ENCODE measurements at regions not wholly inside any gene's neighbourhood (a gene's known extent, or its start where the extent isn't known, plus 50 kb on each side); places are given as distances from the start of the nearest gene placed in this dataset.

GRCh38 chr9:38255599-38255998 lies 136.9 kb upstream of the ALDH1B1 start:
- CTCF ChIA-PET = no interaction called here
- H3K36me3 Mint-ChIP-seq = no peaks in the 10 kb centered on the region
- Histone ChIP-seq H3K27ac (ENCODE audit: low read depth, low read length) (no peak overlapping the region), H3K27me3 (ENCODE audit: insufficient read depth, low read length, poor library complexity, severe bottlenecking) (no peaks in the 10 kb centered on the region), H3K4me3 (ENCODE audit: low read length) (no peak overlapping the region), H3K9me3 (ENCODE audit: low read length) (no peaks in the 10 kb centered on the region), H3K36me3 (ENCODE audit: insufficient read depth, low read length) (no peaks in the 10 kb centered on the region), H3K4me1 (ENCODE audit: insufficient read depth, low read length) (no peaks in the 10 kb centered on the region)
- no peak for DNase-seq
- peaks cover 0 to 3% (median 0%) of the 10 kb centered on the region in 5 donors for H3K9me3 Mint-ChIP-seq
- H3K27me3 Mint-ChIP-seq = peaks cover 8 to 11% of the 10 kb centered on the region in 2 donors
- H3K27ac Mint-ChIP-seq = no peak overlapping the region
- H3K4me3 Mint-ChIP-seq = no peak overlapping the region
- POLR2A ChIA-PET = no interaction called here
- H3K4me1 Mint-ChIP-seq = no peaks in the 10 kb centered on the region

- no peaks in the 10 kb centered on the region for H3K4me1 ChIP-seq (ENCODE audit: insufficient read depth, low read length)
- no peaks in the 10 kb centered on the region for H3K4me1 Mint-ChIP-seq
- H3K36me3 Mint-ChIP-seq = no peaks in the 10 kb centered on the region
- H3K27ac ChIP-seq (ENCODE audit: low read depth, low read length) = no peak overlapping the region
- ChIA-PET CTCF (no interaction called here), POLR2A (no interaction called here)
- no peak overlapping the region for H3K4me3 Mint-ChIP-seq
- H3K27ac Mint-ChIP-seq = no peak overlapping the region
- no peaks in the 10 kb centered on the region for H3K36me3 ChIP-seq (ENCODE audit: insufficient read depth, low read length)
- peaks cover 5 to 11% of the 10 kb centered on the region in 2 donors for H3K27me3 Mint-ChIP-seq
- no peaks in the 10 kb centered on the region for H3K9me3 Mint-ChIP-seq
- no peaks in the 10 kb centered on the region for H3K9me3 ChIP-seq (ENCODE audit: low read length)
- no peak overlapping the region for H3K4me3 ChIP-seq (ENCODE audit: low read length)
- no peak for DNase-seq
- H3K27me3 ChIP-seq (ENCODE audit: insufficient read depth, low read length, poor library complexity, severe bottlenecking) = no peaks in the 10 kb centered on the region
Observed at GRCh38 chr9:38254756-38255155, 137.7 kb upstream of the ALDH1B1 start.

- no peak overlapping the region for H3K27ac ChIP-seq (ENCODE audit: low read depth, low read length)
- no peaks in the 10 kb centered on the region for H3K4me1 Mint-ChIP-seq
Observed at GRCh38 chr9:38254151-38254550, 138.4 kb upstream of the ALDH1B1 start.

DNA sequence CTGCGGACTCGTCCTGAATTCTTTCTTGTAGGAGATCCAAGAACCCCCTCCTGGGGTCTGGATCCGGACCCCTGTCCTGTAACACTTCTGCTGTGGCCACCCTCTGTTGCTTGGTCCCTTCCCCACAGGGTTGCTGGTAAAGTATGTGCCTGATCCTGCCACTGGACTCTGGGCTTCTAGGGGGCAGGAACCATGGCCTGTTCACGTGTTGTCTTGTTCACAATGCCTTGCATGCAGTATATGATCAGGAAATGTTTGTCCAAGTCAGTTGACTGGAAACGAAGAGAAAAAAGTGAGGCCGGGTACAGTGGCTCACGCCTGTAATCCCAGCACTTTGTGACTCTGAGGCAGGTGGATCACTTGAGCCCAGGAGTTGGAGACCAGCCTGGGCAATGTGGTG lies 139.3 kb upstream of the ALDH1B1 start:
- H3K4me1 ChIP-seq (ENCODE audit: insufficient read depth, low read length) = no peaks in the 10 kb centered on the region
- POLR2A ChIA-PET = no interaction called here
- Mint-ChIP-seq H3K9me3 (no peaks in the 10 kb centered on the region), H3K27ac (no peak overlapping the region), H3K36me3 (no peaks in the 10 kb centered on the region), H3K4me1 (no peaks in the 10 kb centered on the region), H3K4me3 (no peak overlapping the region), H3K27me3 (peaks cover 1 to 8% of the 10 kb centered on the region in 2 donors)
- no peaks in the 10 kb centered on the region for H3K27me3 ChIP-seq (ENCODE audit: insufficient read depth, low read length, poor library complexity, severe bottlenecking)
- H3K9me3 ChIP-seq (ENCODE audit: low read length) = no peaks in the 10 kb centered on the region
- no peak for DNase-seq
- H3K36me3 ChIP-seq (ENCODE audit: insufficient read depth, low read length) = no peaks in the 10 kb centered on the region
- H3K27ac ChIP-seq (ENCODE audit: low read depth, low read length) = no peak overlapping the region
- CTCF ChIA-PET = no interaction called here
- H3K4me3 ChIP-seq (ENCODE audit: low read length) = no peak overlapping the region

More at GRCh38 chr9:38254151-38254550, 138.4 kb upstream of the ALDH1B1 start:
- no peak for DNase-seq
- Mint-ChIP-seq H3K9me3 (no peaks in the 10 kb centered on the region), H3K27ac (no peak overlapping the region), H3K36me3 (no peaks in the 10 kb centered on the region), H3K27me3 (peaks cover 3 to 11% of the 10 kb centered on the region in 2 donors), H3K4me3 (no peak overlapping the region)
- POLR2A ChIA-PET = no interaction called here
- H3K27me3 ChIP-seq (ENCODE audit: insufficient read depth, low read length, poor library complexity, severe bottlenecking) = no peaks in the 10 kb centered on the region
- H3K4me1 ChIP-seq (ENCODE audit: insufficient read depth, low read length) = no peaks in the 10 kb centered on the region
- no peaks in the 10 kb centered on the region for H3K9me3 ChIP-seq (ENCODE audit: low read length)
- H3K4me3 ChIP-seq (ENCODE audit: low read length) = no peak overlapping the region
- no peaks in the 10 kb centered on the region for H3K36me3 ChIP-seq (ENCODE audit: insufficient read depth, low read length)
- CTCF ChIA-PET = no interaction called here

GRCh38 chr9:38251036-38251860 lies 141.3 kb upstream of the ALDH1B1 start:
- H3K4me1 ChIP-seq (ENCODE audit: insufficient read depth, low read length) = no peaks in the 10 kb centered on the region
- no peaks in the 10 kb centered on the region for H3K9me3 ChIP-seq (ENCODE audit: low read length)
- Mint-ChIP-seq H3K9me3 (no peaks in the 10 kb centered on the region), H3K27ac (no peak overlapping the region), H3K4me1 (no peaks in the 10 kb centered on the region), H3K27me3 (peaks cover 4 to 5% of the 10 kb centered on the region in 2 donors), H3K36me3 (peaks cover 0 to 2% (median 0%) of the 10 kb centered on the region in 3 donors), H3K4me3 (no peak overlapping the region)
- no peak overlapping the region for H3K27ac ChIP-seq (ENCODE audit: low read depth, low read length)
- no peak for DNase-seq
- ChIA-PET CTCF (no interaction called here), POLR2A (no interaction called here)
- H3K4me3 ChIP-seq (ENCODE audit: low read length) = no peak overlapping the region
- H3K27me3 ChIP-seq (ENCODE audit: insufficient read depth, low read length, poor library complexity, severe bottlenecking) = no peaks in the 10 kb centered on the region
- H3K36me3 ChIP-seq (ENCODE audit: insufficient read depth, low read length) = no peaks in the 10 kb centered on the region

- Mint-ChIP-seq H3K4me1 (no peaks in the 10 kb centered on the region), H3K9me3 (no peaks in the 10 kb centered on the region), H3K27ac (no peak overlapping the region), H3K27me3 (peaks cover 4 to 7% of the 10 kb centered on the region in 2 donors), H3K36me3 (peaks cover 0 to 2% (median 0%) of the 10 kb centered on the region in 3 donors), H3K4me3 (no peak overlapping the region)
- no peak for DNase-seq
- H3K4me1 ChIP-seq (ENCODE audit: insufficient read depth, low read length) = no peaks in the 10 kb centered on the region
- H3K27ac ChIP-seq (ENCODE audit: low read depth, low read length) = no peak overlapping the region
- H3K36me3 ChIP-seq (ENCODE audit: insufficient read depth, low read length) = no peaks in the 10 kb centered on the region
- ChIA-PET POLR2A (no interaction called here), CTCF (no interaction called here)
- no peak overlapping the region for H3K4me3 ChIP-seq (ENCODE audit: low read length)
- H3K9me3 ChIP-seq (ENCODE audit: low read length) = no peaks in the 10 kb centered on the region
- H3K27me3 ChIP-seq (ENCODE audit: insufficient read depth, low read length, poor library complexity, severe bottlenecking) = no peaks in the 10 kb centered on the region
Observed at GRCh38 chr9:38250279-38251035, 142.0 kb upstream of the ALDH1B1 start.

DNA sequence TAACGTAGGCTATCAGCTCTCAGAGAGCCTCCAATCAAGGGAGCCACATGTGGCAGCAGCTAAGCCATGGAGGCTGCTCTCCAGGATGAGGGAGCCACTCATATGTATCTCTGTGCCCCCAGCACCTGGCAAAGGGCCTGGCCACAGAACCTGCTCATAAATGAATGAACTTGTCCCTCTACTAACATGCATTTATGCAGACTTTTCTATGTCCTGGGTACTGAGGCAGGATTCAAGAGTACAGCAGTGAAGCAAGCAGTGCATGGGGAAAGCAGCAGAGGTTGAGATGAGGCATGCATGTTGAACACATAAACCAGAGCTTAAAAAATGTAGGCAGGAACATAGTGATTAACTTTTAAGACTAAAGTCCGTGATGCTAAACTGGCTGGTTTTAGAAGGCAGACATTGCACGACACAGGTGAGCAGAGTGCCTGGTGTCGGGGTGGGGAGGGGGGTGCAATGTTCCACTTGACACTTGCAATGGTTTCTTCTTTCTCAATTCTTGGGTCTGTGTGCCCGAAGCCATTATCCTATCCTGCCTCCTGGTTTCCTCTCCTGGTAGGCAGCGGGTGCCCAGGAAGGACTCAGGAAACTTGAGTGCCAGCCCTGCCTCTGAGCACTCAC lies 142.8 kb upstream of the ALDH1B1 start:
- CTCF ChIA-PET = no interaction called here
- no peaks in the 10 kb centered on the region for H3K4me1 Mint-ChIP-seq

DNA sequence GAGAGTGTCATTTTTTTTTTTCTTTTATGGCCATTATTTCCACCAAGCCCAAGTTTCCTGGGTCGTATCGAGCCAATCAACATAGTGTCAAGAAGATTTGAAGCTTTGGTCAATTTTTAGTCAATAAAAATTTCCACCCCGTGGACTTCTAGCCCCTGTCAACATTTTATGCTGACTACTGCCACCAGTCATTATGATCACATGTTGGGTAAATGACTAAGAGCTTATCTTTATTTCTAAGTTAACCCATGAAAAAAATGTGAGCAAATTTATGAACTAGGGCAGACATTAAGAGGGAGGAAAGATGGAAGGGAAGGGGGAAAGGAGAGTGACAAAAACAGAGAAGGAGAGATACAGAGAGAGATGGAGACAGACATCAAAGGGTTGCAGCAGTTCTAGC lies 143.5 kb upstream of the ALDH1B1 start:
- H3K4me3 Mint-ChIP-seq = no peak overlapping the region
- DNase-seq = no peak
- H3K27me3 ChIP-seq (ENCODE audit: insufficient read depth, low read length, poor library complexity, severe bottlenecking) = no peaks in the 10 kb centered on the region
- no peaks in the 10 kb centered on the region for H3K4me1 Mint-ChIP-seq
- no peaks in the 10 kb centered on the region for H3K9me3 Mint-ChIP-seq
- no peaks in the 10 kb centered on the region for H3K36me3 ChIP-seq (ENCODE audit: insufficient read depth, low read length)
- no peaks in the 10 kb centered on the region for H3K9me3 ChIP-seq (ENCODE audit: low read length)
- H3K4me1 ChIP-seq (ENCODE audit: insufficient read depth, low read length) = no peaks in the 10 kb centered on the region
- H3K36me3 Mint-ChIP-seq = peaks cover 0 to 2% (median 0%) of the 10 kb centered on the region in 3 donors
- H3K4me3 ChIP-seq (ENCODE audit: low read length) = no peak overlapping the region
- ChIA-PET CTCF (no interaction called here), POLR2A (no interaction called here)
- H3K27ac Mint-ChIP-seq = no peak overlapping the region
- no peak overlapping the region for H3K27ac ChIP-seq (ENCODE audit: low read depth, low read length)
- H3K27me3 Mint-ChIP-seq = peaks cover 3 to 7% of the 10 kb centered on the region in 2 donors

More for the DNA sequence above, 142.8 kb upstream of the ALDH1B1 start:
- no peak overlapping the region for H3K27ac ChIP-seq (ENCODE audit: low read depth, low read length)
- no peaks in the 10 kb centered on the region for H3K36me3 ChIP-seq (ENCODE audit: insufficient read depth, low read length)
- no peak overlapping the region for H3K4me3 ChIP-seq (ENCODE audit: low read length)
- H3K9me3 ChIP-seq (ENCODE audit: low read length) = no peaks in the 10 kb centered on the region
- Mint-ChIP-seq H3K9me3 (no peaks in the 10 kb centered on the region), H3K36me3 (peaks cover 0 to 2% (median 0%) of the 10 kb centered on the region in 3 donors), H3K27ac (no peak overlapping the region), H3K27me3 (peaks cover 4 to 7% of the 10 kb centered on the region in 2 donors), H3K4me3 (no peak overlapping the region)
- no peaks in the 10 kb centered on the region for H3K27me3 ChIP-seq (ENCODE audit: insufficient read depth, low read length, poor library complexity, severe bottlenecking)
- H3K4me1 ChIP-seq (ENCODE audit: insufficient read depth, low read length) = no peaks in the 10 kb centered on the region
- POLR2A ChIA-PET = no interaction called here
- no peak for DNase-seq
